ENCODE measurements at regions not wholly inside any gene's neighbourhood (a gene's known extent, or its start where the extent isn't known, plus 50 kb on each side); places are given as distances from the start of the nearest gene placed in this dataset.

DNA sequence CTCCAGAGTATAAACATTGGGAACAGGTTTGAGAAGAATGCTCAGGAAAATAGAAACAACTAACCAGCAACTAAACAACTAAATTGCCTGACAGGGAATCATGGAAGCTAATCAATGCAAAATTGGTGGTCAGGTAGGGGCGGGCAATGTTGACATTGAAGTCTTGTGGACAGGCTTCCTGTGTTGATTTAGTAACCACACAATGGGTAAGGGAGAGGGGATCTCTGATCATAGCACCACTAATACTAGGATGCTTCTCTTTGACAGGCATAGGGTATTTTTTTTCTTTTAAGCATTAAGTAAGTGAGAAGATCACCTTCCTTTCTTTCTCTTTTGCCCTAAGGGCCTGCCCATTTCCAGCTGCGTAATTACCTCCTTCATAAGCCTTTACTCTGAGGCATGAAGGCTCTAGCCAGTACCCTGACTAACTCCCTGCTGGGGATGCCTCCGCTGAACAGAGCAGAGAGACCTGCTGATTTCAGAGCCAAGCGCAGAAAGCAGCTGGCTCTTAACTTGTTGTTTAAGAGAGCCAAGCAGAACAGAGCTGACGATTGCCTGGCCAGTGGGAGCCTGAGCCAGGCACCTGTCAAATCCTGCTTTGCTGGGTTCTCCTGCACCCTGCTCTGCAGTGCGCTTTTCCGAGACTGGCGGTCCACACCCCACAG is 118.7 kb downstream of the BMP2 start:
- peak; percentile 6 for DNase-seq (ENCODE audit: low spot score)

DNA sequence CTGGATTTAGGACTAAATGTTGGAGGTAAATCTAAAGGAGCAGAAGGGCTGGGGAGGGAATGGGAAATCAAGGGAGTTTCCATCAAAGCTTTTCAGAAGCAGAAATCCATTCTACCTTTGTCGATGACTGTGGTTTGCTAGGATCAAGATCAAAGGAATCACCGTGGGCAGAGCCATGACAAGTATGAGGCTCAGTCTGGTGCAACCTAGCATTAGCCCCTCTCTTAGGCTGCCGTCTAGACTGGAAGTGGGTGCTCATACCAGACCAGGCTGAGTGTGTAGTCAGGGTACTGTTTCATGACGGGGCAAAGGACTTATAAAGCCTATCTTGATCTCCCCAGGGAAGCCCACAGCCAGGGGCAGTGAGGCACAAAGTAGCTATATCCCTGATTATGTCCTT is 120.5 kb downstream of the BMP2 start:
- no peak for DNase-seq (ENCODE audit: low spot score)

- DNase-seq (ENCODE audit: low spot score) = no peak
Measured at GRCh38 chr20:6888736-6889395, 121.4 kb downstream of the BMP2 start.

GRCh38 chr20:6892724-6893123 is 125.2 kb downstream of the BMP2 start:
- DNase-seq (ENCODE audit: low spot score) = no peak

- DNase-seq (ENCODE audit: low spot score) = no peak
Measured at GRCh38 chr20:6898928-6899327, 131.4 kb downstream of the BMP2 start.

DNA sequence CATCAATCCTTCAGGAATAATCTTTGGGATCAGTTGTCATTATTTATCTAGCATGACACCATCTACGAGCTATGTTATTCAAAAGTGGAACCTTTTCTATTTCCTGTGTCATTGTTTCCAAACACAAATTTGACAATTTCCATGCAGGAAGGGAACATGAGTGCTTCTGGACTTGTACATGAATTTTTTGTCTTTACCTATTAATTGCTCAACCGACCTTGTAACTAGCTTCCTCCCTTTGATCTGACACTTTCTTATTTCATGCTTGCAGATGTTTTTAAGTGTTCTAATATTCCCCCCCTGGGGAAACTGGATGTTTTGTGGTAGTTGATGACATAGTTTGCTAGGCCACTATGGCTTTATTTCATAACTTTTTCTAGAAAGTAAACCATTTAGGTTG is 139.4 kb downstream of the BMP2 start:
- no peak for DNase-seq (ENCODE audit: low spot score)

GRCh38 chr20:6908673-6909072 is 141.2 kb downstream of the BMP2 start:
- no peak for DNase-seq (ENCODE audit: low spot score)

- DNase-seq (ENCODE audit: low spot score) = no peak
Measured at GRCh38 chr20:6909608-6910007, 142.1 kb downstream of the BMP2 start.

DNA sequence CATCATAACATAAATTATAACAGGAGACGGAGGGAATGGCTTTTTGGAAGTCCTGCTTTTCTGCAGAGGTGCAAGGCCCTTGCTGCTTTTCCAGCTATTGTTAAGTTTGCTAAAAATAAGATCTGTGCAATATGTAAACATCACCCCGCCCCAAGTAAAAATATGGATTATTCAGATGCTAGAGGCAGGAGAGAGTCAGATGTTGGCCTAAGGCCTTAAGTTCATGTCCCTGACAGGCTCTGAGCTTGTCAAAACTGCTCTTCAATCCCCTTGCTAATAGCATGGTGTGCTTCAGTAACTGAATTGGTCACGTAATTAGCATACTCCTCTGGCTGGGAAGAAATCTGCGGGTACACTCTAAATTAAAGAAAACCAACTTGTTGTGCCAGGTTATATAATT is 147.5 kb downstream of the BMP2 start:
- DNase-seq (ENCODE audit: low spot score) = no peak

DNA sequence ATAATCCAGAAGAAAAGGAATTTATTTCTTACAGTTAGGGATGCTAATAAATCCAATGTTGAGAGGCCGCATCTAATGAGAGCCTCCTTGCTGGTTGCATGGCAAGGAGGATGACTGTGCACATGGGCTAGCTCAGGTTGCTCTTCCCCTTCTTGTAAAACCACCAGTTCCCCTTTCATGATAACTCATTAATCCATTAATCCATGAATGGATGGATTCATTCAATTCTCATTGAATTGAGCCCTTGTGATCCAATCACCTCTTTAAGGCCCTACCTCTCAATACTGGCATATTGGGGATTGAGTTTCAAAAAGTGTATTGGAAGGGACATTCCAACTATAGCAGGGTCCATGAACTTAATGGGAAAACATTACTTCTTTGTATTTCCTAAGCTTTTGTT is 149.5 kb downstream of the BMP2 start:
- no peak for DNase-seq (ENCODE audit: low spot score)

DNA sequence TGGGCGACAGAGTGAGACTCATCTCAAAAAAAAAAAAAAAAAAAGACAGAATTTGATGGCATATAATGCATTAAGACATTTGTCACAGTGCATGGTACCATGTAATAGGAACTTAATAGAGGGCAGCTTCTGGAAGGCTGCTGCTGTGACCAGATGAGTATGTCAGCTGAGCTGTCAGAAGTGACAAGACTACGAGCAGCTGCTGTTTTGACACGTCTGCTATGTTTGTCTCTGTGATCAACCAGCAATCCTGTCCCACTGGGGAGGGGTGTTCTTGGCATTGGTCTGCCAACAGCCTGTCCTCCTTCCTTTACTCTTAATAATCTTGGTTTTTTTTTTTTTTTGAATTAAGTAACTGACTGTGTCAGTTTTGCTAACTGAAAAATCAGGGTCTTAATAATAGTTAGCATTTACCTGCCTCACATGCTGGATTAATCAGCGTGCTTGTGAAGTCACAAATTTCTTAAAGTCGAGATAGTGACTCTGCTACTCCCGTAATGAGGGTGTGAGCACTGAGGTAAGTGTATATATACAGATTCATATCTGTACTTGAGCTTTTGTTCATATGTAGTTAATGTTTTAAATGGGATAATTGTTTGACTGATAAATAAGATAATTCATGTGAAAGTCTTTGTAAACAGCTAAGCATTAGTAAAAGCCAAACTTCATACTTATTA is 152.4 kb downstream of the BMP2 start:
- peak; percentile 12 for DNase-seq (ENCODE audit: low spot score)

GRCh38 chr20:6920991-6921613 is 153.6 kb downstream of the BMP2 start:
- DNase-seq (ENCODE audit: low spot score) = peak; percentile 4

- DNase-seq (ENCODE audit: low spot score) = no peak
Measured at GRCh38 chr20:6921717-6922386, 154.4 kb downstream of the BMP2 start.

DNA sequence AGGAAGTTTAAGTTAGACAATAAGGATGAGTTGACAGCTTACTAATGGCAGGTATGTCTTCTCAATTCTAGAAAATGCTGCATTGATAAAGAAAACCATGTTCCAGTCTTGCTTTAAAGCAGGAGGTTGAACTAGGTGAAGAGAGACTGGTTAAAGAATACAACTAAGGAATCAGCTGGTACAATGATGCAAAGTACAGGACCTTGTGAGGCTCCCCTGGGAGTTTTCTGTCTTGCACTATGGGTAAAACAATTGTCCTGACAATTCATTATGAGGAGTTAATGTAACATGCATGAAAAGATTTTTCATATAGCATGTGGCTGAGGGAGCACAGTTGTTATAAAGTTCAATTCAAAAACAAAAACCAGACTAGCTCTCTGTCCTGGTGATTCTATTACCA is 157.2 kb downstream of the BMP2 start:
- DNase-seq (ENCODE audit: low spot score) = no peak

DNA sequence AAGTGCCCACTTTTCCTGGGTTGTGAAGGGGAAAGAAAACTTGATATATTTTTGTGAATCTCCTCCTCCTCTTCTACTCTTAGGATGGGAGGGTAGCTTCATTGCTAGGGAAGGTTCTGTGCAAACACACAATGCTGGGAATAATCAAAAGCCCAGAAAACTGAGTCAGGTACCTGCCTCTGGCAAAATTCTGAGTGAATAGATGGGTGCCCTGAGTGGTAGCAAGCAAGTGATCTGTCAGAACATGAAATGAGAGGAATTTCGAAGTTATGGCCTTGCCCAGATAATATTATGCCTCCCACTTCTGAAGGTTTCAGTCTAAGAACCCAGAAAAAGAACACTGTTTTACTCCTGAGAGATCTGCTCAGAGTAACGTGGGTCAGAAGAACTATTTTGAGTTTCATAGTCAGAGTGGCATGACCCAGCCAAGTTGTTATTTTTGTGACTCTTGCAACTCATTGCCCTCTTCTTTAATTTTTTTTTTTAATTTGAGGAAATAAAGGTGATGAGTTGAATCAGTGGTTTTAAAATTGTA is 158.3 kb downstream of the BMP2 start:
- DNase-seq (ENCODE audit: low spot score) = no peak

DNA sequence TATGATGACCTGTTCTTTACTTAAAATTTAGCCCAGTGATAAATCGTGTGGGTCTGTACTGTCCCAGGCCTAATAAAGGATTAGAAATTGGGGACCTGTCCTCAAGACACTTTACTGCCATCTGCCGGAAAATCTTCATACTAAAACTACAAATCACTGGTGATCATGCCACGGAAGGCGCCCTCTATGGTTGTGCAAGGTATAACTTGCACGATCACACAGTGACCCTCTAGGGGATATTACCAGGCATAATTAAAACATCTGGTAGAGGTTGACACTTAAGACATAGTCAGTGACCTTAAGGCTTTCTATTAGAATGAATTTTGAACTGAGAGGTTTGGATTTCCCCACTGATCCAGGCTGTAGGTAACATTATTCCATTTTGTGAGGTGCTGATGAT is 172.6 kb downstream of the BMP2 start:
- no peak for DNase-seq (ENCODE audit: low spot score)

DNA sequence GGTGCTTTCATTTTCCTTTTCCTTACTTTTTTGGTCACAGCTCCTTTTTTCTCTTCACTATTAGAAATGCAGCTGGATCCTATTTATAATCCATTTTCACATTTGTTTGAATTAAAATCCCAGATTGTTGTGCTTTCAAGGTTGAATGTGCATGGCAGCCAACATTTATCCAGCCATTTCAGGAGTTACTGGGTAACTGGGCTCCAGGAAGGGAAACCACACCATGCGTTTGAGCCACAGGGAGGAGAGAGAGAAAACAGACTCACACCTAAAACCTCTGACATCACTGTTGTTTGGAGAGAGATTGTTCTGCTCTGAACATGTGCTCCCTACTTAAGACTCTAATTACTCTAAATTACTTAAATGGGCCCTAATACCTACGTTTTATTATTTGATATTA is 173.4 kb downstream of the BMP2 start:
- no peak for DNase-seq (ENCODE audit: low spot score)

- no peak for DNase-seq (ENCODE audit: low spot score)
Measured at GRCh38 chr20:6941571-6941970, 174.1 kb downstream of the BMP2 start.

- DNase-seq (ENCODE audit: low spot score) = no peak
Measured at GRCh38 chr20:6942266-6942665, 174.8 kb downstream of the BMP2 start.

GRCh38 chr20:6944292-6944691 is 176.8 kb downstream of the BMP2 start:
- no peak for DNase-seq (ENCODE audit: low spot score)

DNA sequence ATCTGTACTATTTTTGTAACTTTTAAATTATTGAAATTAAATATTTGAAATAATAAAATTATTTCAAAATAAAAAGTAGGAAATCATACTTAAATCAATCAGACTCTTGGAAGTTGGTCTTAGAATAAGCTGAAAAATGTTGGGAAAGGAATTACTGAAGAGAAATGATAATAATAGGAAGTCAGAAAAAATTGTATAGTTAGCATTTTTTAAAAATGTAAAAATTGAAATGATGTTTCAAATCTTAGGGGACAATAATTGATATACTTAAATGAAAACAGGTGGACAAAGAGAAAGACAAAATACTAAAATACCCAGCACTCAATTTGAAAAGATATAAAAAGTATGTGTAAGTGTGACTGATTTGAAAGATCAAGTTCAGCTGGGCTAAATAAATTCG is 186.1 kb downstream of the BMP2 start:
- no peak for DNase-seq (ENCODE audit: low spot score)

GRCh38 chr20:6954219-6954618 is 186.7 kb downstream of the BMP2 start:
- DNase-seq (ENCODE audit: low spot score) = no peak

All from Ammon's horn (tissue), 1 donor.